Osteoblast (primary cell): ENCODE measurements at regions not wholly inside any gene's neighbourhood (a gene's known extent, or its start where the extent isn't known, plus 50 kb on each side); places are given as distances from the start of the nearest gene placed in this dataset.

Experiments
- DNase-seq: peaks from one replicate; pipeline ENCODE4 v3.0.0; 2011; ENCODE audit warnings: low spot score, mixed read lengths; ENCODE audit not compliant: insufficient read length; ENCODE audit errors: missing footprints
- H2AFZ ChIP-seq: 2 replicates; pipeline ENCODE4 v1.6.0; 2011; ENCODE audit warnings: mild to moderate bottlenecking, low read length
- H3K27ac ChIP-seq: 2 replicates; pipeline ENCODE4 v1.5.1; 2011; ENCODE audit warnings: mild to moderate bottlenecking, low read depth, low read length, moderate library complexity
- H3K27me3 ChIP-seq: 2 replicates; pipeline ENCODE4 v1.6.0; 2012; ENCODE audit warnings: mild to moderate bottlenecking, control low read depth, inconsistent platforms, low read length, moderate library complexity; ENCODE audit not compliant: insufficient read depth
- H3K36me3 ChIP-seq: 2 replicates; pipeline ENCODE4 v1.5.1; 2011; ENCODE audit warnings: mild to moderate bottlenecking, low read length, control low read depth, moderate library complexity; ENCODE audit not compliant: insufficient read depth
- H3K4me1 ChIP-seq: 2 replicates; pipeline ENCODE4 v1.5.1; 2011; ENCODE audit warnings: mild to moderate bottlenecking, low read length, control low read depth, moderate library complexity; ENCODE audit not compliant: insufficient read depth
- H3K4me2 ChIP-seq: 2 replicates; pipeline ENCODE4 v1.6.0; 2011; ENCODE audit warnings: mild to moderate bottlenecking, low read length; ENCODE audit not compliant: insufficient read depth
- H3K4me3 ChIP-seq: fragments of 200-600 bp; sonication (generic); 3 replicates; pipeline ENCODE4 v1.5.1; 2012; ENCODE audit warnings: mild to moderate bottlenecking, low read length, inconsistent platforms; ENCODE audit not compliant: insufficient read depth
- H3K79me2 ChIP-seq: 2 replicates; pipeline ENCODE4 v1.6.0; 2012; ENCODE audit warnings: mild to moderate bottlenecking, low read length, control low read depth, inconsistent platforms; ENCODE audit not compliant: insufficient read depth
- H3K9me3 ChIP-seq: 2 replicates; pipeline ENCODE4 v1.5.1; 2011; ENCODE audit warnings: low read depth, low read length, control low read depth
- H4K20me1 ChIP-seq: 2 replicates; pipeline ENCODE4 v1.6.0; 2012; ENCODE audit warnings: mild to moderate bottlenecking, low read length, control low read depth; ENCODE audit not compliant: insufficient read depth
- CTCF ChIP-seq: IDR thresholded peaks from 2 replicates; pipeline ENCODE4 v1.5.1; 2011; ENCODE audit warnings: mild to moderate bottlenecking, low read depth, low read length, moderate library complexity; ENCODE audit errors: extremely low read depth

- no peak for DNase-seq
- TF ChIP-seq CTCF: no peak
- H4K20me1 ChIP-seq: no peaks in the 10 kb centered on the region
These were observed 203.8 kb upstream of the SVIL start for GRCh38 chr10:29838539-29838938.

GRCh38 chr10:29837586-29837985 is 202.8 kb upstream of the SVIL start:
- Histone ChIP-seq H3K9me3 (no peaks in the 10 kb centered on the region), H3K27me3 (peaks cover 58% of the 10 kb centered on the region), H3K4me3 (no peak overlapping the region), H3K79me2 (no peaks in the 10 kb centered on the region), H2AFZ (no peak overlapping the region), H3K4me2 (no peak overlapping the region), H4K20me1 (no peaks in the 10 kb centered on the region), H3K36me3 (no peaks in the 10 kb centered on the region), H3K27ac (no peak overlapping the region), H3K4me1 (no peaks in the 10 kb centered on the region)
- TF ChIP-seq CTCF: no peak
- no peak for DNase-seq

More at GRCh38 chr10:29838539-29838938, 203.8 kb upstream of the SVIL start:
- no peaks in the 10 kb centered on the region for H3K79me2 ChIP-seq
- no peak overlapping the region for H3K4me3 ChIP-seq
- H3K27ac ChIP-seq: no peak overlapping the region
- no peak overlapping the region for H3K4me2 ChIP-seq
- H3K27me3 ChIP-seq: peaks cover 61% of the 10 kb centered on the region
- H3K4me1 ChIP-seq: no peaks in the 10 kb centered on the region
- no peak overlapping the region for H2AFZ ChIP-seq
- no peaks in the 10 kb centered on the region for H3K36me3 ChIP-seq
- H3K9me3 ChIP-seq: no peaks in the 10 kb centered on the region

GRCh38 chr10:29836396-29836795 is 201.6 kb upstream of the SVIL start:
- Histone ChIP-seq H3K27ac (no peak overlapping the region), H3K36me3 (no peaks in the 10 kb centered on the region), H2AFZ (no peak overlapping the region), H4K20me1 (no peaks in the 10 kb centered on the region), H3K79me2 (no peaks in the 10 kb centered on the region), H3K4me2 (no peak overlapping the region), H3K9me3 (no peaks in the 10 kb centered on the region), H3K4me1 (no peaks in the 10 kb centered on the region), H3K27me3 (peaks cover 49% of the 10 kb centered on the region), H3K4me3 (no peak overlapping the region)
- no peak for DNase-seq
- TF ChIP-seq CTCF: no peak

- Histone ChIP-seq H3K4me3 (no peak overlapping the region), H2AFZ (no peak overlapping the region), H3K79me2 (no peaks in the 10 kb centered on the region), H3K4me1 (no peaks in the 10 kb centered on the region), H3K27me3 (peaks cover 40% of the 10 kb centered on the region), H4K20me1 (no peaks in the 10 kb centered on the region), H3K4me2 (no peak overlapping the region), H3K27ac (no peak overlapping the region), H3K9me3 (peaks cover under 1% of the 10 kb centered on the region), H3K36me3 (no peaks in the 10 kb centered on the region)
- no peak for TF ChIP-seq CTCF
- no peak for DNase-seq
These were observed 200.3 kb upstream of the SVIL start for GRCh38 chr10:29835055-29835454.
